Neural cell (in vitro differentiated cells): ENCODE measurements at regions not wholly inside any gene's neighbourhood (a gene's known extent, or its start where the extent isn't known, plus 50 kb on each side); places are given as distances from the start of the nearest gene placed in this dataset.

Experiments
- EZH2 ChIP-seq: fragments of 200-600, 300-800 bp; shearing (Covaris generic), sonication (generic); IDR thresholded peaks from 2 replicates; pipeline ENCODE4 v1.6.1; 2014; ENCODE audit warnings: antibody characterized with exemption, low read length, borderline replicate concordance, mild to moderate bottlenecking; ENCODE audit not compliant: insufficient read depth, poor library complexity, severe bottlenecking
- TAF1 ChIP-seq: IDR thresholded peaks from 2 replicates; pipeline ENCODE4 v1.6.1; 2012; ENCODE audit warnings: low read depth

- no peak for TF ChIP-seq EZH2
- no peak for TF ChIP-seq TAF1
Observed at GRCh38 chr2:2896643-2897042, 481.0 kb downstream of the EIPR1 start.
